ENCODE measurements at regions not wholly inside any gene's neighbourhood (a gene's known extent, or its start where the extent isn't known, plus 50 kb on each side); places are given as distances from the start of the nearest gene placed in this dataset.

DNA sequence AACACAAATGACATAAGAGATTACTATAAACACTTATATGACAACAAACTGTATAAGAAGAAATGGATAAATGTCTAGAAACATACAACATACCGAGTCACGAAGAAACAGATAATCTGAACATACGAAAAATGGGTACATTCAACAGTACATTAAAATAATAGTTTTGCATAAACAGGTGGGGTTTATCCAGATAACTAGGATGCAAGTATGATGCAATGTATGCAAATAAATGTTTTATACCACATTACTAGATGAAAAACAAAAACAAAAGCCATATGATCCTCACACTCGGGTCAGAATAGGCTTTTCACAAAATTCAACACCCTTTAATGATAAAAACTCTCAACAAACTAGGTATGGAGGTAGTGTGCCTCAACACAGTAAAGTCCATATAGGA is 1585.7 kb downstream of the BRINP3 start:
- TF ChIP-seq POU6F1 (CRISPR knock-in tag; IDR thresholded peaks at IDR 0.05; ENCODE audit: borderline replicate concordance, low read depth) (no peak), GLIS3 (CRISPR knock-in tag; IDR thresholded peaks at IDR 0.05) (no peak), ARNTL (CRISPR knock-in tag; IDR thresholded peaks at IDR 0.05; ENCODE audit: borderline replicate concordance, low read depth) (no peak), CSRNP3 (CRISPR knock-in tag; IDR thresholded peaks at IDR 0.05) (no peak), ZFP3 (CRISPR knock-in tag; IDR thresholded peaks at IDR 0.05) (no peak), ZNF8 (CRISPR knock-in tag; IDR thresholded peaks at IDR 0.05) (no peak), CSDC2 (CRISPR knock-in tag; IDR thresholded peaks at IDR 0.05) (no peak), RARB (CRISPR knock-in tag; IDR thresholded peaks at IDR 0.05) (no peak), SNAI2 (CRISPR knock-in tag; IDR thresholded peaks at IDR 0.05) (no peak)
- TF ChIP-seq, protein P1, sequence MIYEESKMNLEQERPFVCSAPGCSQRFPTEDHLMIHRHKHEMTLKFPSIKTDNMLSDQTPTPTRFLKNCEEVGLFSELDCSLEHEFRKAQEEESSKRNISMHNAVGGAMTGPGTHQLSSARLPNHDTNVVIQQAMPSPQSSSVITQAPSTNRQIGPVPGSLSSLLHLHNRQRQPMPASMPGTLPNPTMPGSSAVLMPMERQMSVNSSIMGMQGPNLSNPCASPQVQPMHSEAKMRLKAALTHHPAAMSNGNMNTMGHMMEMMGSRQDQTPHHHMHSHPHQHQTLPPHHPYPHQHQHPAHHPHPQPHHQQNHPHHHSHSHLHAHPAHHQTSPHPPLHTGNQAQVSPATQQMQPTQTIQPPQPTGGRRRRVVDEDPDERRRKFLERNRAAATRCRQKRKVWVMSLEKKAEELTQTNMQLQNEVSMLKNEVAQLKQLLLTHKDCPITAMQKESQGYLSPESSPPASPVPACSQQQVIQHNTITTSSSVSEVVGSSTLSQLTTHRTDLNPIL (CRISPR knock-in tag; IDR thresholded peaks at IDR 0.05; ENCODE audit: low read depth): no peak
- TF ChIP-seq, protein P2, sequence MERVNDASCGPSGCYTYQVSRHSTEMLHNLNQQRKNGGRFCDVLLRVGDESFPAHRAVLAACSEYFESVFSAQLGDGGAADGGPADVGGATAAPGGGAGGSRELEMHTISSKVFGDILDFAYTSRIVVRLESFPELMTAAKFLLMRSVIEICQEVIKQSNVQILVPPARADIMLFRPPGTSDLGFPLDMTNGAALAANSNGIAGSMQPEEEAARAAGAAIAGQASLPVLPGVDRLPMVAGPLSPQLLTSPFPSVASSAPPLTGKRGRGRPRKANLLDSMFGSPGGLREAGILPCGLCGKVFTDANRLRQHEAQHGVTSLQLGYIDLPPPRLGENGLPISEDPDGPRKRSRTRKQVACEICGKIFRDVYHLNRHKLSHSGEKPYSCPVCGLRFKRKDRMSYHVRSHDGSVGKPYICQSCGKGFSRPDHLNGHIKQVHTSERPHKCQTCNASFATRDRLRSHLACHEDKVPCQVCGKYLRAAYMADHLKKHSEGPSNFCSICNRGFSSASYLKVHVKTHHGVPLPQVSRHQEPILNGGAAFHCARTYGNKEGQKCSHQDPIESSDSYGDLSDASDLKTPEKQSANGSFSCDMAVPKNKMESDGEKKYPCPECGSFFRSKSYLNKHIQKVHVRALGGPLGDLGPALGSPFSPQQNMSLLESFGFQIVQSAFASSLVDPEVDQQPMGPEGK (CRISPR knock-in tag; IDR thresholded peaks at IDR 0.05; ENCODE audit: borderline replicate concordance): no peak

All from SK-N-SH treated with all-trans-retinoic acid at 6 μM for 48 hours (cell line).